ENCODE measurements at regions not wholly inside any gene's neighbourhood (a gene's known extent, or its start where the extent isn't known, plus 50 kb on each side); places are given as distances from the start of the nearest gene placed in this dataset.

DNA sequence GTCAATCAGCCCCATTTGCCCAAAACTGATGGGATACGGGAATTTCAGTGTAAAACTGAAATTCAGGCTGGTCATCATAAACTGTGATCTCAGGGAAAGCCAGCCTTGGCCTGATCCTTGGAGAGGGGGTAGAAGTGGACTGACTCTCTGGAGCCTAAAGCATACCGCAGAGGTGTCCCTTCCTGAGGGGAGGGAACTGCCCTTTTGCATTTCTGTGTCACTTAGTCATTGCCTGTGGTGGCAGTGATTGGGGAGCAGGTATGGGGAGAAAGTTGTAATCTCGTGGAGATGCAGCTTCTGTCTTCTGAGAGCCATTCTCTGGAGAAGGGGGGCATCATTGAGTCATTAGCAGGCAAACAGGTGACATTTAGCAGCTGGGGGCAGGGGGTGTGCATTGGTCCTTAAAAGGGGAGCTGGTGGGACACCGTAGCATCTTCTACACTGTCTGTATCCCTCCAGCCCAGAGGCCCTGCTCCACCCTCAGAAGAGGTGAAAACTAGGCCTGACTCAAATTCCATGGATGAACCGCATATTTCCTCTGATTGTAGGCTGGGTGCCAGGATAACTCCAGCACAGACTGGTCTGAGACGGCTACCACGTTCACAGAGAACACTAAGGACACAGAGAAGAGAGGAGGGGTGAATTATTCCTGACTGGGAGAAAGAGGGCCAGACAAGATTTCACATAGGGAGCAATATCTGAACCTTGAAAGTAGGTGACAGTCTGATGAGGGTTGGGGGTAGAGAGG lies 143.3 kb downstream of the SEC61B start:
- DNase-seq (ENCODE audit: low read depth in 2 of 2) = no peak

DNA sequence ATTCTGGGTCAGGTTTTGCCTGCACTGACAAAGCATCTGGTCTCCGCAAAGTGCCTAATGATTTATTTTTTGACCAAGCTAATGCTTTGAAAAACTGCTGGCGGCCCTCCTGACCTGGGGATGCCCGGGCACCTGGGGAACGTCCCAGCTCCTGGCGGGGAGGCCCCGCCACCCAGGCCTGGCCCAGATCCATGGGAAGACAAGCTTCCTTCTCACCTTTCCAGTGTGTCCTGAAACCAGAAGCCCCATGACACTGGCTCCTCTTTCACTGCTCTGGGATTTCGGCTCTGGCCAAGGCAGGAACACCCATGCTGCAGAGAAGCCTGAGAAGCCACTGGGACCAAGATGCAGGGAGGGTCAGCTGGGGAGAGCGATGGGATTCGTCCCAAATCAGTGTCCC lies 144.1 kb downstream of the SEC61B start:
- DNase-seq (ENCODE audit: low read depth in 2 of 2) = no peak

DNA sequence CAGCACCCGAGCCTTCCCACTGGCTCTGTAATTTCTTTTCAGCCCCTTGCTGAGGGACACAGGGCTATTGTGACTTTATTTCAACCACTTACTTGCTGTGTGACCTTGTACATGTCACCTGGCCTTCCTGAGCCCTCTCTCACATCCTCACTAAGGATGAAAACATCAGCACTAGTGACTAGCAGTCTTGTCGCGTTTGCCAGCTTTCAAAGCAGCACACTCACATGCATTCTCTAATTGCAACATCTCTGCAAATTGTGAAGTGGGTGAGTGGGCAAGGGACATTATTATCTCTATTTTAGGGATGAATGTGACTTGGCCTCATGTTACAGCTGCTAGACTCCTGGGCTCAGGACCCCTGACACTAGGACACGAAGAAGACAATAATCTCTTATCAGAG lies 144.5 kb downstream of the SEC61B start:
- no peak for DNase-seq (ENCODE audit: low read depth in 2 of 2)

DNA sequence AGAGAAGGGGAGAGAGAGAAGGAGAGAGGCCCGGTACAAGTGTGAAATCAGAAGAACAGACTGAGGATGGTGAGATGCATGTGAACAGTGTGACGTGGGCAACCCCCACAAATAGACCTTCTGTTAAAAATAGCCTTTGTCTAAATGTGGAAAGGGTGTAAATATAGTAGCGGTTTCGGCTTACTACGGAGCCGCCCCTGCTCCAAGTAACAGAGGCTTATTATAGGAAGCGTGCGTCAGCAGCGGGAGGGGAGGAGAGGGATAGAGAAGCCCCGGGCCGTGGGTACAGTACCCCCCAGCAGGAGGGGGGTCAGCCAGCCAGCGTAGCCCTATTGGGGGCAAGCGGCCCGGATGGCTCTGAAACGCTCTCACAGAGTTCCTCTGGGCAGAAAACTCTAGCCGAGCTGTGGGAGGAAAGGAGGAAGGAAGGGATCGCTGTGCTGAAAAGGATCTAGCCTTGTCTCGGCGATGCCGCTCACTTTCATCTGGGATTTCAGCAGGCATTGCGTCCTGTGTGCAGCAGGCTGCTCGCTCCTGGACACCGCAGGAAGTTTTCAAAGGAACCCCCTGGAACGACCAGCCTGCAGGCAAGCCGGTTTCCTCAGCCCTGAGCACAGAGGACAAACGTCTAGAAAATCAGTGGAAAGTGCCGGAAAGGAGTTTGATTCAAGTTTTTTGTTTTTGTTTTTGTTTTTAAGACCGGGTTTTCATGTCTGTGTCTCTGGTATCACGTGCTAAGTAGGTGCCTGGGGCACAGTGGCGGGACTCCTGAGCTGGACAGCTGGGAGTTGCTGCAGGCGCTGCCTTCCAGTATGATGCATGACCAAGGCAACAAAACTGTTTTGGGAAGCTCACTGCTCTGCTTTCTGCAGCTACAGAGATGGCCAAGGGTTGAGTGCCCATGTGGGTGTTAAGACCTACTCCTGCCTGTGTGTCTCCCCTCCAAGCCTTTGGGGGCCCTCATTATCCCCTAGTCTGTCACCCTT lies 146.6 kb downstream of the SEC61B start:
- no peak for DNase-seq (ENCODE audit: low read depth in 2 of 2)

DNA sequence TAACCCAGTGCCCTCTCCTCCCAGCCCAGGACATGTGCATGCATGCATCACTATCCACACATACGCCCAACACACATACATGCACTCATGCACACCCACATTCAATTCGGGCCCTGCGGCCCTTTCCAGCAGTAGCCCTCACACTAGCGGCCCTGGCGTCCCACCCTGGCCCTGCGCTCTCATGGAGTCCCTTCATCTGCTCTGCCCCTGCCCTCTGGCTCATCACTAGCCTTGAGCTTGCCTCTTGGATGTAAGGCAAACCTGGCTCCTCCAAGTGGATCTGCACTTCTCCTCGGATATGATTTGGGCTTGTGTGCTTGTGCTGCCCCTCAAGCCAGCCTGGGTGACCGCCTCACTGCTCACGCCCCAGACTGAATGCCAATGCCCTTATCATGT lies 147.2 kb downstream of the SEC61B start:
- DNase-seq (ENCODE audit: low read depth in 2 of 2) = no peak

DNA sequence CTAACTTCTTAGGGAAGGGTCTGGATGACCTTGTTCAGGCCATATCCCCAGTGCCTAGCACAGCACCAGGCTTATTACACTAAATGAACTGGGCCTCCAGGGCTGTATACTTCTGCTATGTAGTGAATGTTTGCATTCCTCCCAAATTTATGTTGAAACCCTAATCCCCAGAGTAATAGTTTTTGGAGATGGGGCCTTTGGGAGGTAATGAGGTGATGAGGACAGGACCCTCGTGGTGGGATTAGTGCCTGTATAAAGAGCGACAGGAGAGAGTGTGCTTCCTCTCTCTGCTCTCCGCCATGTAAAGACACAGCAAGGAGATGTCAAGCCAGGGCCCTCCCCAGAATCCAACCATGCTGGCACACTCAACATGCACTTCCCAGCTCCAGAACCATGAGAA lies 148.3 kb downstream of the SEC61B start:
- DNase-seq (ENCODE audit: low read depth in 2 of 2) = no peak

DNA sequence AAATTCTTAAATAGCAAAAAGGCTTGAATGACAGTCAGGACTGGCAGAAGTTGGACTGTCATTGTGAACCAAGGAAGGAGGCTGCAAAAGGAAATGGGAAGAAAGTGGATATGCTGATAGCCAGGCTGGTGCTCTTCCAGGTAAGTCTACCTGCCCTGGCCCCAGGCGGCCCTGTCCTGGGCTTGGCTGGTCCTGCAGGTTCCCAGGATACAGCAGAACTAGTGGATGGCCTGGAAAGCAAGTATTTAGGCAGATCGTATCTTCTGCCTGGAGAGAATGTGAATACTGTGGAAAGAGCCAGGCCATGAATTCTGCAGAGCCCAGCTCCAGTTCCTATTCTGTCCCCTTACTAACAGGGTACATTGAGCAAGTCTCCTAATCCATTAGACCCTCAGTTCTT lies 149.3 kb downstream of the SEC61B start:
- no peak for DNase-seq (ENCODE audit: low read depth in 2 of 2)

DNA sequence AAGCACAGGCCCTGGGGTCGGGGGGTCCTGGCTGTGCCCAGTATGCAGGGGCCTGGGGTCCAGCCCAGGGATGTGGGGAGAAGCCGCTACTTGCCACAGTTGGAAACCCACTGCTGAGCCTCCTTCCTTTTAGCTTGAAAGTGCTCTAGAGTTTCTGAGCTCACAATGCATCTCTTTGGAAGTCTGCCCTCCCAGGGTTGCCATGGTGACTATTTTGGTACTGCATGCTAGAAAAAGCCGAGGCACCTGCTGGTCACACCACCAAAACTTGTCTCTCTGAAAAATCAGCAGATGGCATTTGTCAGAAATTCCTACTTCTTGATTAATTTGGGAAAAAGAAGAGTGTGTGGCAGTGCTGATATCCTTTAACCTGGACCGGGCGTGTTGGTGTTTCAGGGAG lies 151.8 kb downstream of the SEC61B start:
- no peak for DNase-seq (ENCODE audit: low read depth in 2 of 2)

DNA sequence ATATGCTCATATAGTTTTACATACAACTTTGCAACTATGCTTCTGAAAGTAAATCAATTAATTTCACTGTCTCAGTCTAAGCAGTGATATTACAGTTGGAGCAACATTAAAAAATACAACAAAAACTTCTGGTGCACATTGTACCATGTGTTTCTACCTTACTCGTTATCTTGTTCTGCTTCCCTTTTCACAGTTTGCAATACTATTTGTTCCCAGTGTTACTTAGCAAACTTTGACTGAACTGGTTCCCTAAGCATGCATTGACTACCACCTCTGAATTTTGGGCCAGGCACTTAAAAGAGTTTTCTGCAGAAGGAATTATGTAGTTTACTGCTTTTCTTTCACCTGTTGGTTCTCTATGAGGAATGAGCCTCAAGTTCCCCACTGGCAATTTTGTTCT lies 152.7 kb downstream of the SEC61B start:
- no peak for DNase-seq (ENCODE audit: low read depth in 2 of 2)

DNA sequence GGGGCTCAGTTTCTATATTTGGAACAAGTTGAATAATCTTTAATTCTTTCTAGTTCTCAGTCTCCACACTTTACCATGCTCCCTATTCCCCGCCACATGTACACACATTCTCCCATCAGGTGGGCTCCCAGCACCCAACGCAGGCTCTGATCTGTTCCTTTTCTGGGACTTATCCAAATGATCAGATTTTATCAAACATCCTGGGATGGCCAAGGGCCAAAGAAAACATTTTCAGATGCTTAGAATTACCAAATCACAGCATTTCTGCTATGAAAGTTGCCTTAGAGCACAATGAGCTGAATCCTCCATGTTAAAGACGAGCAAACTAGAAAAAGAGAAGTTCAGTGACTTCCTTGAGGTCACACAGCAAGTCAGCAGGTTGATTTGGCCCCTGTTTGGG lies 153.4 kb downstream of the SEC61B start:
- DNase-seq (ENCODE audit: low read depth in 2 of 2) = no peak

DNA sequence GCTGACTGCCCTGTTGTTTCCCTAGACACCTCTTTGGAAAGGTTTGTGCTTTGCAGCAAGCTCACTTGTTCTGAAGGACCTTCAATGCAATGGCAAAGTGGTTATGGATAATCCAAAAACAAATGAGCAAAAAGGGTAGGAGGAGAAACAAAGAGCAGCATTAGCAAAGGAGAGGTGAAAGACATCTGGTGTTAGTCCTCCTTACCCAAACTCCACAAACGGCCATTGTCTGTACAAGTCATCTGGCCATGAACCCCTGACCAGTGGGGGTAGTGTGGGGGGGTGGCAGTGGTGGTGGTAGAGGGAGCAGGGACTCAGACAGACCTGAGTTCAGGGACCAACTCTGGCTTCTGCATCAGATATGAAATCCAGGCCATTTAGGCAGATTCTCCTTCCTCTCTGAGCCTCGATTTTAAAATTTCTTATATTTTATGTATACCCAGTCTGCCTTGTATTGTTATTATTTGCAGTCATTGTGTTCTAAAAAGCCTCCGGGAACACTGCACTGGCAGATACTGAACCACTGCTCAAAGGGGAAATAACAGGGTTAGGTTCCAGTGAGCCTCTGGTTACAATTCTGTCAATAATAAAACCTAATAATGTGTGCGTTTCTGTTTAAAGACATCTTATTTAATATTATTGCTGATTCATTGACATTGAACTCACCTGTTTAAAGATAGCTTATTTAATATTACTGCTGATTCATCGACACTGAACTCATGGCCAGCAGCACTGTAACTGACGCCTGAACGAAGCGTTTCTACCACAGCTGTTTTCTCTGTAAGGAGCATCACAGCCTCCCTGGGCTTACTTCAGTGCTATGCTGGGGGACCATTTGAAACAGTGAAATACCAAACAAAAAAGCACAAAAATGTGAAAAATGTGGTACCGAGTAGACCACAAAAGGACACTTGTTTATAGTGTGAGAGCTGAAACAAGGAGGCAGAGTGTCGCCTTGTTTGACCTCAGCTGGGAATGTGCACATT lies 156.0 kb downstream of the SEC61B start:
- DNase-seq (ENCODE audit: low read depth in 2 of 2) = no peak

DNA sequence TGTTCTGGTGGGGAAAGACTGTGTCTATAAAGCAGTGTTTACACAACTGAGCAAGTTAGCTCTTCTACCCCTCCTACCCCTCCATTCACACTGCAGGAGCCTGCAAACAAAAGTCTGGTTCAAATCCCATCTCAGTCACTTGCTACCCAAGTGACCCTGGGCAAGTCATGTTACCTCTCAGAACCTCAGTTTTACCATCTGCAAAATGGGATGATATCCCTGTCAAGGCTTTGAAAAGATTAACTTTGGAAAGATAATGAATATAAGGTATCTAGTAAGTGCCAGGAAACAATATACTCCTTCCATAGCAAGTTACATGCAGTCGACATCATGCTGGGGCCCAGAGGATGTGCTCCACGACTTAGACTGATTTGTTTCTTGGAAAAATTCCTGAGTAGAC lies 161.5 kb downstream of the SEC61B start:
- DNase-seq (ENCODE audit: low read depth in 2 of 2) = no peak

DNA sequence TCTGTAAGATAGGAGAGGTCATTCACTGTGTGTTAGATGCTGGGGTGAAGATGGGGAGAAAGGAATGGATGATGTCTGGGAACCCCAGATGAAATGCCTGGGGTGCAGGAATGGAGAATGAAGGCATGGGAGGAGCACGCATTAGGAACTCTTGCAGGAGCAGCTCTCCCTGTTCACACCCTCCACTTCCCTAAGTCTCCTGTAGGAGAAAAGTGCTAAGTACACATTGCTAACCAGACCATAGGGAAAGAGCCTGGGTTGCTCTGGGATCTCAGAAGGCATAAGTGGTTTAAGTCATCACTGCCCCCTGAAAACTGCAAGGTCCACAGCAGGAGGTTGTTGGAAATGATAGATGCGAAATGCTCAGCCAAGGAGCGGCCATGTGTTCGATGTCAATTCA lies 163.1 kb downstream of the SEC61B start:
- DNase-seq (ENCODE audit: low read depth in 2 of 2) = no peak

DNA sequence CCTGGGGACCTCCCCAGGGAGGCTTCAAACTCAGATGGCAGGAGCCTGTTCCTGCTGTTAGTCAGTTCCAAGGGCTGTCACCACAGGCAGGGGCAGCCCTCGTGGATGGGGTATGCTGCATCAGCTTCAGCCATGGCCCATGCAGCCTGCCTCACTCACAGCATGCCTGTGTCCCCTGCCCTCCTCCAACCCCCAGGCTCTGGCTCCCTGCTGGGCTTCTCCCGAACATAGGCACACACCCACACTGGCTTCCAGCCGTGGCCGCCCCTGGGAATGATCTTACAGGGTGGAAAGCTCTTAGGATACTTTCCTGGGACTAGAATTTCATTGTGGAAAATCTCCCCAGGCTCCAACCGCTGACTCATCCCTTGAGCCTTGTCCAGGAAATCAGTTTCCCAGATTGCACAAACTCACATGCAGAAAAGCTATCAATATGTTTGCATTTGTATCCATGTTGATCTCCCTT lies 163.8 kb downstream of the SEC61B start:
- no peak for DNase-seq (ENCODE audit: low read depth in 2 of 2)

DNA sequence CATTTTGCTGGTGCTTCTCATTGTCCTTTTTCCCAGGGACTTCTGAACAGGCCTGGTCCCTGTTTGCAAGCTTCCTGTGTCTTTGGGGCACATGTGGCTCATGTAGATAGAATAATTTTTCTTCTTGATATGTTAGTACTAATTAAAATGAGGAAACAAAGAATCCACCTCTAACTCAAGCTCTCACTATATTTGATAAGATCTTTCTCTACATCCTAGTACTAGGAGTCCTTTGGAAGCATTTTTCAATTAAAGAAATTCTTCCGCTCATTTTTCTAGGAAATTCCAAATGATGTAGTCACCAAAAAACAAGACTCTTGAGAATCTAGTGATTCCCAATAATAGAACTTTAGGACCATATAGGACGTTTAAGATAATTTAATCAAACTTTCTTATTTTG lies 165.3 kb downstream of the SEC61B start:
- no peak for DNase-seq (ENCODE audit: low read depth in 2 of 2)

DNA sequence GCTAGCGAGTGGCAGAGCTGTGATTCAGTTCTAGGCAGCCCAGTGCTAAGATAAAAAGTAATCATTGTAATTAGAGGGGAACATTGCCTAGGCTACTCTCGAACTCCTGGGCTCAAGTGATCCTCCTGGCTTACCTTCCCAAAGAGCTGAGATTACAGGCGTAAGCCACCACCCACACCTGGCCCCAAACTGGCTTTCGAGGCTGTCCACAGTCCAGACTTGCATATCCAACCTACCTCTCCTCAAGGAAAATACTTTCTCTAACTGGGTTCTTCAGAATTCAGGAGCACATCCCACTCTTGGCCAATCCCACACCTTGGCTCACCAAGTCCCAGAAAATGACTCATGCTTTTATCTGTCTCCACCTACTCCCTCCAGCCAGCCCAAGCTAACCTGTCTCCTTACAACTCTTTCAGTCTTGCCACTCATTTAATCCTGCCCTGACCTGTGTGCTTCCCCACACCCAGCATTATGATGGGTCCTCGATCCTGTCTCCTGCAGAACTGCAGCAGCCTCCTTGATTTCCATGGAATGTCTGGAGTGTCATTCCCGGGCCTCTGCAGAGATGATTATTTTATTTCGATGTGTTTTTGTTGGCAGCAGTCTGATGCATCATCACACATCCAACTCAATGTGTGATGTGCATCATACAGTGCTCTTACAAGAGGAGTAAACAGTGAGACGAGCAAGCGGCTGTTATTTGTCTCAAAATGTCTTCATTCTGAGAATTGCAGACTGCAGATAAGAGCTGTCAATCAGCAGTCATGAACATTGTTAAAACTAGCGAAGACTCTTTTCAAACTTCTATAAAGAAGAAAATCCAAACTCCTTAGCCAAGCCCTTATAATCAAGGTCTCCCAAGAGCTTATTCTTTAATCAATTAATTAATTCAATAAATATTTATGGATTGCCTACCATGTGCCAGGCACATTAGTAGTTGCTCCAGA lies 167.3 kb downstream of the SEC61B start:
- no peak for DNase-seq (ENCODE audit: low read depth in 2 of 2)

DNA sequence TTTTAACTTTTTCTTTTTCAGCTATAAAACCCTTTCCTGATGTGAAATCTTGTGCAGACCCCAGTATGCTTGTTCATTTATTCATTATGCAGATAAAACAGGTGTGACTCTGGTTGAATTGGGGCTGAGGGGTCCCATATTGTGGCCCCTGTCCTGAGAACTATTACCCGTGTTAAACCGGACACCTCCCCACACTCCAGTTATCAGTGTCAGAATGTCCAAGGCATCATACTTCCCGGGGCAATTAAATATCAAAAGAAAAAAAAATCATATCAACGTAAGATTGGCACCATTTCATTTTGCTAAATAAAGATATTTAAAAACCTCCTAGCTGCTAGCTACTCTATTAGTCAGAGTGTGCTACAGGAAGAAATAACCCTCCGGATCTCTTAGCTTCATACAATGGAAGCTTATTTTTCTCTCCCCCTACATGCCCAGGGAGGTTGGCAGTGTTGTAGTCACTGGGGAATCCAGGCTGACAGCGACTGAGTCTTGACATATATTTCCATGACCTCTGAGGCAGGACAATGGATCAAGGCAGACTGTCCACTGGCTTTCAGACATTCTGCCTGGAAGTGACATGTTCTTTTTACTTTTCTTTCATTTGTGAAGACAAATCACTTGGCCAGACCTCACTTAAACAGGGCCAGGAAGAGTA lies 170.0 kb downstream of the SEC61B start:
- DNase-seq (ENCODE audit: low read depth in 2 of 2) = no peak

DNA sequence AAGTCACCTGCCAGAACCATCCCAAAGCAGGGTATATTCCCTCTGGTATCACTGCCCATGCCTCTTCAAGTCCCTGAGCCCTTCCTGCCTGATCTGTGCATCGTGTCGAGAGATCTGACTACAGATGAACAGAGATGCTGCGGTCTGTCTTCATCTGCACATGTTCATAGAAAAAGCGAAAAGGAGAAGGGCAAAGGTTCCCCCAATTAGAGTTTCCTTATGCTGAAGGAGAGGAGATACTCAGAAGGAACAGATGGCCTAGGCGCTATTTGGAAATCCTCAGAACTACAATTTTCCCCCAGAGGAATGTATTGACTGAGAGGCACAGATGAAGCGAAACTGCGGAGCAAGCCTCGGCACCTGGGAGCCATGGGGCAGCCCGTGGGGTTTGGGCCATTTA lies 170.9 kb downstream of the SEC61B start:
- no peak for DNase-seq (ENCODE audit: low read depth in 2 of 2)

DNA sequence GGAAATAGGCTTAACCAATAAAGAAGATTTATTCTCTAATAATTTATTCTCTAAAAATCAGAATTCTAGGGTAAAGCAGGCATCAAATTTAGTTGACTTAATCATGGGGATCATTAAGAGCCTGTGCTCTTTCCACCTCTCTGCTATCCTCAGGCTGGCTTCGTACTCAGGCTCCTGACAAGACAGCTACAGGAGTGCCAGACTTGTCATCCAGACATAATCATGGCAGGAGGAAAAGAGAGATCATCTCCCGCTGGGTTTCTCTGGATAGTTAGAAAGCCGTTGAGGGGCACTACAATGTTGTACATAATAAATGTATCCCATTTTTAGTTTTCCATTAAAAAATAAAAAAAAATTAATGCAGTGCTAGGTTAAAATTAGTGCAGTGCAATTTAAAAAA lies 171.9 kb downstream of the SEC61B start:
- no peak for DNase-seq (ENCODE audit: low read depth in 2 of 2)

DNA sequence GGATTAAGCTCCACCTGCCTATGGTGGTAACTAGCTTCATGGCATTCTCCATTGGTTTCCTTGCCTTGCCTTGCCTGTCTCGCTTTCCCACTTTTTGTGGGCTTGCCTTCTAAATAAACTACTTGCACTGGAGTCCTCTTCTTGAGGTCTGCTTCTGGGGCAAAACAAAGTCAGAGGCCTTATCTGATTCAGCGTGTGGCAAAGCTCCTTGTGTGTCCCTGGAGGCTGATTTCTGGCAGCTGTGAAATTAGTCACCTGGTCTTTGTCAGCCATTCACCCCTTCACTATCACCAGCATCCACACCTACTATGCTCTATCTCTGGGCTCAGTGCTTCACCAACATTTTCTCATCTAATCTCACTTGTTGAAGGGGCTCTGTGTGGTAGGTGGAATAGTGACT lies 176.2 kb downstream of the SEC61B start:
- DNase-seq (ENCODE audit: low read depth in 2 of 2) = no peak
